ENCODE measurements at regions not wholly inside any gene's neighbourhood (a gene's known extent, or its start where the extent isn't known, plus 50 kb on each side); places are given as distances from the start of the nearest gene placed in this dataset.

- Histone ChIP-seq H3K27ac (ENCODE audit: low read length) (no peak overlapping the region), H3K4me1 (ENCODE audit: low read length) (no peaks in the 10 kb centered on the region), H3K9me3 (ENCODE audit: insufficient read depth, low read length) (no peaks in the 10 kb centered on the region), H3K27me3 (ENCODE audit: low read depth, low read length) (no peaks in the 10 kb centered on the region), H2AFZ (ENCODE audit: low read depth, low read length) (no peak overlapping the region), H4K20me1 (ENCODE audit: insufficient read depth, low read length) (no peaks in the 10 kb centered on the region), H3K4me3 (ENCODE audit: low read length) (no peak overlapping the region), H3K79me2 (ENCODE audit: low read length) (no peaks in the 10 kb centered on the region), H3K4me2 (ENCODE audit: low read length) (no peak overlapping the region), H3K9ac (ENCODE audit: low read length) (no peak overlapping the region), H3K36me3 (replicated peaks; ENCODE audit: low read depth, low read length) (no peaks in the 10 kb centered on the region)
- TF ChIP-seq EZH2phosphoT487 (IDR thresholded peaks at IDR 0.05; ENCODE audit: low read depth) (no peak), CTCF (IDR thresholded peaks at IDR 0.05; ENCODE audit: low read depth, low read length) (no peak)
Observed at GRCh38 chr1:222129041-222129440, 387.2 kb upstream of the DUSP10 start.

GRCh38 chr1:222127526-222128152 is 385.8 kb upstream of the DUSP10 start:
- Histone ChIP-seq H3K4me1 (ENCODE audit: low read length) (no peaks in the 10 kb centered on the region), H3K4me3 (ENCODE audit: low read length) (no peak overlapping the region), H3K9ac (ENCODE audit: low read length) (no peak overlapping the region), H4K20me1 (ENCODE audit: insufficient read depth, low read length) (no peaks in the 10 kb centered on the region), H3K4me2 (ENCODE audit: low read length) (no peak overlapping the region), H3K27me3 (ENCODE audit: low read depth, low read length) (no peaks in the 10 kb centered on the region), H3K9me3 (ENCODE audit: insufficient read depth, low read length) (no peaks in the 10 kb centered on the region), H3K36me3 (replicated peaks; ENCODE audit: low read depth, low read length) (no peaks in the 10 kb centered on the region), H2AFZ (ENCODE audit: low read depth, low read length) (no peak overlapping the region), H3K27ac (ENCODE audit: low read length) (no peak overlapping the region), H3K79me2 (ENCODE audit: low read length) (no peaks in the 10 kb centered on the region)
- TF ChIP-seq CTCF (IDR thresholded peaks at IDR 0.05; ENCODE audit: low read depth, low read length) = no peak
- TF ChIP-seq EZH2phosphoT487 (IDR thresholded peaks at IDR 0.05; ENCODE audit: low read depth) = no peak

- Histone ChIP-seq H2AFZ (ENCODE audit: low read depth, low read length) (no peak overlapping the region), H3K9ac (ENCODE audit: low read length) (no peak overlapping the region), H3K79me2 (ENCODE audit: low read length) (no peaks in the 10 kb centered on the region), H3K4me1 (ENCODE audit: low read length) (no peaks in the 10 kb centered on the region), H3K36me3 (replicated peaks; ENCODE audit: low read depth, low read length) (no peaks in the 10 kb centered on the region), H3K9me3 (ENCODE audit: insufficient read depth, low read length) (no peaks in the 10 kb centered on the region), H3K4me2 (ENCODE audit: low read length) (no peak overlapping the region), H3K27me3 (ENCODE audit: low read depth, low read length) (no peaks in the 10 kb centered on the region), H4K20me1 (ENCODE audit: insufficient read depth, low read length) (no peaks in the 10 kb centered on the region), H3K4me3 (ENCODE audit: low read length) (no peak overlapping the region), H3K27ac (ENCODE audit: low read length) (no peak overlapping the region)
- no peak for TF ChIP-seq CTCF (IDR thresholded peaks at IDR 0.05; ENCODE audit: low read depth, low read length)
- TF ChIP-seq EZH2phosphoT487 (IDR thresholded peaks at IDR 0.05; ENCODE audit: low read depth) = no peak
Observed at GRCh38 chr1:222127096-222127495, 385.2 kb upstream of the DUSP10 start.

GRCh38 chr1:222126052-222126451 is 384.2 kb upstream of the DUSP10 start:
- no peaks in the 10 kb centered on the region for H3K9me3 ChIP-seq (ENCODE audit: insufficient read depth, low read length)
- H3K27me3 ChIP-seq (ENCODE audit: low read depth, low read length) = no peaks in the 10 kb centered on the region
- TF ChIP-seq CTCF (IDR thresholded peaks at IDR 0.05; ENCODE audit: low read depth, low read length) (no peak), EZH2phosphoT487 (IDR thresholded peaks at IDR 0.05; ENCODE audit: low read depth) (no peak)
- no peak overlapping the region for H3K9ac ChIP-seq (ENCODE audit: low read length)
- H3K79me2 ChIP-seq (ENCODE audit: low read length) = no peaks in the 10 kb centered on the region
- H3K4me3 ChIP-seq (ENCODE audit: low read length) = no peak overlapping the region
- no peaks in the 10 kb centered on the region for H3K36me3 ChIP-seq (replicated peaks; ENCODE audit: low read depth, low read length)
- H2AFZ ChIP-seq (ENCODE audit: low read depth, low read length) = no peak overlapping the region
- no peak overlapping the region for H3K27ac ChIP-seq (ENCODE audit: low read length)
- no peaks in the 10 kb centered on the region for H3K4me1 ChIP-seq (ENCODE audit: low read length)
- no peak overlapping the region for H3K4me2 ChIP-seq (ENCODE audit: low read length)
- H4K20me1 ChIP-seq (ENCODE audit: insufficient read depth, low read length) = no peaks in the 10 kb centered on the region
